ENCODE measurements at regions not wholly inside any gene's neighbourhood (a gene's known extent, or its start where the extent isn't known, plus 50 kb on each side); places are given as distances from the start of the nearest gene placed in this dataset.
"Not testable (repeated sequence)": the region's sequence is repeated elsewhere in the genome, so short reads cannot be mapped to it uniquely, and the experiment has no call there.

GRCh38 chr4:163988865-163989264 is 494.4 kb downstream of the TMA16 start:
- no peak for DNase-seq

DNA sequence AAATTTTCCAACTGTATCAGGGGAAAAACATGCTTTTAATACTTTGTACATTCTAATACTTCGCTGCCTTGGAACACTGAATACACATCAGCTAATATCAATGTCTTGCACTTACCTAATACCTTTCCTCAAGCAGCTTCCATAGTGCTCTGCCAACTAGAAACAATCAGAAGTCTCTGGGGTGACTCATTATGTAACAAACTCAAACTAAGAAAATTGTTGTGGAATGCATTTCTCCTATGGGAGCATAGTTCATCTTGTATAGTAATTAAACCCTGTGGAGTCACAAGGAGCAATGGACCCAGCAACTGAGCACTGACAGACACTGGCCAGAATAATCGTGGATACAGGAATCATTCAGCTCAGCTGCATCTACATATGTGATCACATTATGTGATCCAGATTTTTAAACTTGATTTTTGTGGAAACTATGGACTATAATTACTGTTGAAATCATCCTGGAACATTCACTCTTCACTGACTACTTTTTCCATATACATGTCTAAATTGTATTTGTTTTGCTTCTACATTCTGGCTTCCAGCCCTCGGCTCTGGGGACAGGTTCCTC is 496.9 kb downstream of the TMA16 start:
- no peak for DNase-seq

- no peak for DNase-seq
Observed at GRCh38 chr4:164009435-164009834, 514.9 kb downstream of the TMA16 start.

DNA sequence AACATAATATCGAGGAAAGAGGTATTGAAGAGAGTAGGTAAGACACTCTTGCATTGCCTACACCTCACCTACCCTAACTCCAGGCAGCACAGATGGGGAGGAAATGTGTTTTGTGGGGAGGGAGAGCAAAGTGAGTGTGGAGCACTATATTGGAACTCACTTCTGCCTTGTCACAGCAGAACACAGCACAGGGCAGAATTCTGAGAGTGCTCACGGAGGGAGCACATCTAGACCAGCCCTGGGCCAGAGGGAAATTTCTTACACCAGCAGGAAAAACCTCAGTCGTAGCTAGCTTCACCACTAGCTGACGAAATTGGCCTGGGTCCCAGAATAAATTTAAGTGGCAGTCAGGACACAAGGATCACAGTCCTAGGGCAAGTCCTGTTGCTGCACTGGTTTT is 517.3 kb downstream of the TMA16 start:
- DNase-seq: no peak

- no peak for DNase-seq
Observed at GRCh38 chr4:164012396-164013027, 518.0 kb downstream of the TMA16 start.

DNA sequence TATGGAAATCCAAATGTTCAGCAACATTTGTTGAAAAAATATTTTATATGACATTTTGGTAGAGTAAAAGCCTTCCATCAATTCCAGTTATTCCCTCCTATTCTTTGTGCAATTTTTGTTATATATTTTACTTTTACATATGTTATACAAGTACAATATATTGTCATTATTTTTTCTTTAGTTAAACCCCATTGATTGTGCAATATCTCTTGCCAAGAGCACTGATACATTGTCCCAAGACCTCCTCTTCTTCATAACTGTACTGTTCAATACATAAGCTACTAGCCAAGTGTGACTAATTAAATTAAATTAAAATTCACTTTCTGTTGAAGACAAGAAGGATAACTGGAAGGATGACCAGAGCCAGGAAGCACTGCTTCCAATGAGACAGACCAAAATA is 527.5 kb downstream of the TMA16 start:
- no peak for DNase-seq

DNA sequence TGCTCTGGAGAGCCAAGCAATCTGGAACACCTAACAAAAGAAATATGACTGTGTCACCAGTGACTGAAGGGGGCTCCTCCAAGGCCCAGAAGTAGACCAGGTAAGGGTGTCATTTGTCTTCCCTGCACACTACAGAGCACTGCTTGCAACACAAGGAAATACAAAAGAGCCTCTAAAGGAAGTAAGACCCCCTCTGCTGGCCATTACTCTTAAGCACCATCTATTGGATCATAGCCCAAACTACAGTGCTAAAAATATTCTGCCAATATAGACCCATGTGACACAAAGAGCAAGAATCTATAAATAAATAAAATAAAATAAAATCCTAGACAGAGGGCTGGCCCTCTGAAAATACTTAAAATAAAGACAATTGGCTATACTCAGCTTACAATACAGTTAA is 528.7 kb downstream of the TMA16 start:
- no peak for DNase-seq

GRCh38 chr4:164027805-164028204 is 533.3 kb downstream of the TMA16 start:
- no peak for DNase-seq

DNA sequence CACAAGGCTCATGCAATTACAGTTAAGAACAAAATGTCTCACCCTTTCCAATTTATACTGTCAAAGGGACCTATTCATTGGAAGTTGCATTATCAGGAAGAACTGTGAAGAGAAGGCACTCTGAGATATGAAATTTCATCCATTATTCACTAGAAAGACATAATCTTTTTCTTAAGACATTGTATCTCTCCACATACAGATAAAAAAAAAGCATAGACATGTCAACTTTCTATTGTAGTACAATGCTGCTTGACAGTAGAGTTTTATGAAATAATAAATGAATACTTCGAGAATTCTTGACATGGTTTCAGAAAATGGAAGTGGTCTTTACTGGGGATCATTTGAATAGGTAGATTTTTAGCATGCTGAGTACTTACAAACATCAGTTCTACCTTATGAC is 545.0 kb downstream of the TMA16 start:
- no peak for DNase-seq

GRCh38 chr4:164056426-164057142 is 562.1 kb downstream of the TMA16 start:
- no peak for DNase-seq

DNA sequence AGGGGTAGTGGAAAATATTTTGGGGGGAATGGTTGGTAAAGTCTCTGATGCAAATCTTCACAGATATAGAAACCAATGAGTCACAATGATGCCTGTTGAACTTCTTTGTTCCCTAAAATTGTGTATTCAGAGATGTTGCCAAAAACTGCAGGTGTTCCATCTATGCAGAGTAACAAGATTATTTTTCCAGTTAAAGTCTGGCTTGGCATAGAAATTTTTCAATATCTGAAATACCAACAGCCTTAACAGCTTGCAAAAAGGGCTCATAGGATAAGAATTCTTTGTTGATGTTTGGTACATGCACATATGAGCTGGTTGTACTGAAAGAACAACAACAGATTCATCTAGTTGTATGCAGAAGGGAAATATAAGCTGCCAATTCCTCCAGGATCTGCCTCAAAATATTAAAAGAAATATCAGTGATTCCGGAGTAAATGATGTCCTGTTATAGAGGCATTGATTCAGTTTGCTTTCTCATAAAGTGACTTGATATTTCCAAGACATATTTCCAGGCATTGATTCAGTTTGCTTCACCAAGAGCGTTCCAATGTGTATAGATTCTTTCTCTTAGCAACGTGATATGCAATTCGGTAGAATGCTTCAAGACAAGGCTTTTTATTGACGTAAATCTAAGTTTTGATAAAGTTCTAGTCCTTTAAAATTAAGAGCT is 564.4 kb downstream of the TMA16 start:
- no peak for DNase-seq

DNA sequence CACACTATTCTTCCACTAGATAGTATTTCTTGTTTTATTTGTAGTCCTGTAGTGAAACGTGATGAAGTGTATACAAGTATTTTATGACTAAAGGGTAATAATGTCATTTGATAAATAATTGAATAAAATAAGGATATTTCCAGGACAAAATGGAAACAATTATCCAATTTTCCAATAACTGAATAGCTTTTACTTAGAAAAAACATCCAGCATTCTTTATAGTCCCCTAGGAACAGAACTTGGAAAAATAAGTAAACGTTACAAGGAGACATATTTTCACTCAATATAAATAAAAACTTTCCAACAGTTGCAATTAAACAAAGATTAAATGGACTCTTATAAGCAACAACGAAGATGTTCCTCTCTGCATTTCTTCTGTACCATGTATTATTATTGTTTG is 566.0 kb downstream of the TMA16 start:
- no peak for DNase-seq

DNA sequence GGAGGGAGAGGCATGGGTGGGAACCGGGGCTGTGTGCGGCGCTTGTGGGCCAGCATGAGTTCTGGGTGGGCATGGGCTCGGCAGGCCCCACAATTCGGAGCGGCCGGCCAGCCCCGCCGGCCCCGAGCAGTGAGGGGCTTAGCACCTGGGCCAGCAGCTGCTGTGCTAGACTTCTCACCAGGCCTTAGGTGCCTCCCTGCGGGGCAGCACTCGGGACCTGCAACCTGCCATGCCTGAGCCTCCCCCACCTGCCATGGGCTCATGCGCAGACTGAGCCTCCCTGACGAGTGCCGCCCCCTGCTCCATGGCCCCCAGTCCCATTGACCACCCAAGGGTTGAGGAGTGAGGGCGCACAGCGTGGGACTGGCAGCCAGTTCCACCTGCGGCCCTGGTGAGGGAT is 573.9 kb downstream of the TMA16 start:
- no peak for DNase-seq

GRCh38 chr4:164070625-164071024 is 576.1 kb downstream of the TMA16 start:
- DNase-seq: no peak

DNA sequence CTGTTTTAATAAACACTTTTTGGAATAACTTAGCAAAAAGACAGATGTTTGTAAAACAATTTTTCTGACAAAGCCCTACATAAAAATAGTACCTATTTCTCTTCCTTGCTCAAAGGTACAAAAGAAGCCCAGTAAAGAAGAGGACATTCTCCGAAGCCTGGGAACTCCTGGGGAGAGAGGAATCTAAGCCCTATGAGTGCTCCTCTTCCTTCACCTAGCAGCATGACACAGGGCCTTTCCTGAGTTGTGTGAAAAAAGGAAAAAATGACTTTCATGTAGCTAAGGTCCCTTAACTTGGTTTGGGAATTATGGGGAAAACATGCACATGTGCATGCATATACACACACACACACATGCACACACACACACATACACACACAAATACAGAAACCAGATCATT is 586.9 kb downstream of the TMA16 start:
- no peak for DNase-seq

DNA sequence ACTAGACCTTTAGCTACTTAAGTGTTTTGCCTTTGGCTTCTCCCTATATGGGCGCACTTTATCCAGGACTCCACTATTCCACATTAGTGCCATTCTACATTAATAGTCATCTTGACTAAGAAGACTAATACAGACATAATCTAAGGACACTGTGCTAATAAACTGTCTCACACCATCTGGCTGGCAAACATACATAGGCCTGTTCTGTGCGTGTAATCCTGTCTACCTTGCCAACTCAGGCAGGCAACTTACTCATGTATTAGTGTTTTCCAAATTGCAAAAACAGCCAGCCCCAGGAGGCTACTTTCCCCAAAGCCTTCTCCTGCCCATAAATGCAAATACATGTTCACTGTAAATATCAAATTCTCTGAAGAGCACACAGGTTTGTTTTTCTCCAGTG is 587.3 kb downstream of the TMA16 start:
- DNase-seq: no peak

DNA sequence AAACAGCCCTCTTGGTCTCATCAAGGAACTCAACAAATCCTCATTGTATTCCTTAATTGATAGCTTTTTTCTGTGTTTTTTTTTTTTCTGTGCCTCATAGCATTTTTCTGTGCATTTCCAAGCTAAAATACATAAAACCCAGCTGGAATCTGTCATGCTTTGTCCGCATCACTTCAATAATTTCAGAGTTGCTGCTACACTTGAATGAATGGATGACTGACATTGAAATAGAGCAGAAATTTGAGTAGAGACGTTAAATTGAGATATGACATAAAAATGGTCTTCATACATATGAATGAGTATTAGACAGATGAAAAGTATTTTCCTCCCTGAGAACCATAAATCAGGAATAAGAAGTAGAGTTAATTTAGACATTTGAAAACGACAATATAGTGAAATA is 593.2 kb downstream of the TMA16 start:
- DNase-seq: no peak

DNA sequence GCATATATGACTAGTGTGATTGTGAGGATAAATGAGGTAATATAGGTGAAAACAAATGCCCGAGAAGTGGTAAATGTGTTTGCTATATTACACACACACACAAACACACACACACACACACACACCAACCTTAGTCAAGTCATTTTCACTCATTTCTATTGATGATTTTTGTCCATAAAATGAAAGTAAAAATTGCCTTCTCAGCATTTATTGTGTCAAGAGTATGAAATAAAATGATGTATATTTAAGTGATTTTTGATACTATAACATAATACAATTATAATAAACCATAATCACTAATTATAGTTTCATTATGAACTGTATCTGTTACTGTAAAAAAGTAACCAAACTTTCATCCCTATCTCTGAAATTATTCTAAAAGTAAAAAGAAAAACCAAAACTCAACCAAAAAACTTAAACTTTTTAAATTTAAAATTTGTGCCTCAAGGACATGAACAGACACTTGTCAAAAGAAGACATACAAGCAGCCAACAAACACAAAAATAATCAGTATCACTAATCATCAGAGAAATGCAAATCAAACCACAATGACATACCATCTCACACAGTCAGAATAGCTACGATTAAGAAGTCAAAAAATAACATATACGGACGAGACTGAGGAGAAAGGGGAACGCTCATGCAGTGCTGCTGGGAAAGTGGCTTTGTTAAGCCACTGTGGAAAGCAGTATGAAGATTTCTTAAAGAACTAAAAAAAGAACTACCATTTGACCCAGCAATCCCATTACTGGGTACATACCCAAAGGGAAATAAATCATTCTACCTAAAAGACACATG is 601.0 kb downstream of the TMA16 start:
- DNase-seq: no peak

DNA sequence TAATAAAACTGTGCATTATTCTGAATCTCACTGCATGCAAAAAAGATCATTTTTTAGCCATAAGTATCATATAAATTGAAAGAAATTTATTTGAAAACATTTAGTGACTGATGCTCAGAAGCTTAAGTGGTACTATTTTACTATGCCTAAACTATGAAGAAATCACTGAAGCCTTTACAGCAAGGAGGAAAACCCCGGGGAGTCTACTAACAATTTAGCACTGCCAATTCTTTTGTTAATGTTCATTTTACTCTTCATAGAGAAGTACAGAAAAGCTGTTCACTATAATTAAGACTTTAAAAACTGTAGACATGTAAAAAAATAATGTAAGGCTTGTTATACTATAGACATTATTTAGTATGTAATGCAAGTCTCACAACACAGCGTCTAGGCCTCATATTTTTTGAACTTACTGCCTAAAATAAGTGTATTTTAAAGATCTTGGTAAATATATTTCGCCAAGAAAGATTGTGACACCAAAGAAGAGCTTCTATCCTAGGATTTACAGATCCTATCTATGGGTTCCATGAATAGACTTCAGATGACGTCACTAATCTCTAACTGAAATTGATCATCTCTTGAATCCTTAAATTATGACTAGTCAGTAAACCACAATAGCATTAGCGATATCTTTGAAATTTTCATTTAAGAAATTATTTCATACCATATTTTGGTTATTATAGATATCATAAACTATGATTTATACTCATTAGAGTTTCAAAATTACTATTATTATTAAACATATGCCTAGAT is 602.5 kb downstream of the TMA16 start:
- DNase-seq: no peak

DNA sequence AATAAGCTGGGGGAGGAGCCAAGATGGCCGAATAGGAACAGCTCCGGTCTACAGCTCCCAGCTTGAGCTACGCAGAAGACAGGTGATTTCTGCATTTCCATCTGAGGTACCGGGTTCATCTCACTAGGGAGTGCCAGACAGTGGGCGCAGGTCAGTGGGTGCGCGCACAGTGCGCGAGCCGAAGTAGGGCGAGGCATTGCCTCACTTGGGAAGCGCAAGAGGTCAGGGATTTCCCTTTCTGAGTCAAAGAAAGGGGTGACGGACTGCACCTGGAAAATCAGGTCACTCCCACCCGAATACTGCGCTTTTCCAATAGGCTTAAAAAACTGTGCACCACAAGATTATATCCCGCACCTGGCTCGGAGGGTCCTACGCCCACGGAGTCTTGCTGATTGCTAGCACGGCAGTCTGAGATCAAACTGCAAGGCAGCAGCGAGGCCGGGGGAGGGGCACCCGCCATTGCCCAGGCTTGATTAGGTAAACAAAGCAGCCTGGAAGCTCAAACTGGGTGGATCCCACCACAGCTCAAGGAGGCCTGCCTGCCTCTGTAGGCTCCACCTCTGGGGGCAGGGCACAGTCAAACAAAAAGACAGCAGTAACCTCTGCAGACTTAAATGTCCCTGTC is 606.4 kb downstream of the TMA16 start:
- DNase-seq: not testable (repeated sequence)

- DNase-seq: no peak
Observed at GRCh38 chr4:164108971-164109370, 614.5 kb downstream of the TMA16 start.

DNA sequence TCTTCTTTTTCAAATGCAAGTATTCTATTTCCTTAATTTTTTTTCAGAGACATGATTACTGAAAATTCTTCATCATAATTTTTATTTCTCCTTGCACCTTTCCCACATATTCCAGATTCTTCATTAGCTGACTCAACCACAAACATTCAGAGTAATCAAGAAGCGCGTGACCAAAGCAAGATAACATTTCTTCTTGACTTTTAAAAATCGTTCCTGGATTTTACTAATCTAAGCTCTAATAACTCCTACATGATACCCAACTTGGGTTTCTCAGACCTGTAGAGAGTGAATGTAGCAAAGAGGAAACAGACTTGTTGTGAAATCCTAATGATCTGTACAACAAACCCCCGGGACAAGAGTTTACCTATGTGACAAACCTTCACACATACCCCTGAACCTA is 615.0 kb downstream of the TMA16 start:
- no peak for DNase-seq

All from NCI-H2081 treated with DMSO at 0.1 percent for 48 hours (cell line).